CD14-positive monocyte (primary cell): ENCODE measurements at regions not wholly inside any gene's neighbourhood (a gene's known extent, or its start where the extent isn't known, plus 50 kb on each side); places are given as distances from the start of the nearest gene placed in this dataset.

Experiments used
- DNase-seq, 3 donors: peaks; one replicate each; pipeline ENCODE4 v3.0.0-alpha.2; 2011 to 2022
- H2AFZ ChIP-seq: 2 replicates; pipeline ENCODE4 v1.6.0; 2012; ENCODE audit warnings: mild to moderate bottlenecking, low read depth, low read length, inconsistent platforms; ENCODE audit not compliant: insufficient read depth, poor library complexity, severe bottlenecking
- H3K27ac ChIP-seq, 2 donors: 1 replicate in 1 of 2; 2 replicates in 1 of 2; pipeline ENCODE4 v1.5.1; 2012 to 2013; ENCODE audit warnings: low read length in 2 of 2, control low read depth in 1 of 2, inconsistent platforms in 1 of 2, low read depth in 1 of 2, mild to moderate bottlenecking in 1 of 2
- H3K27me3 ChIP-seq, 2 donors: one replicate each; pipeline versions ENCODE4 v1.6.0 to v1.6.1; 2011 to 2013; ENCODE audit warnings: low read length in 2 of 2; ENCODE audit not compliant: control insufficient read depth in 2 of 2, insufficient read depth in 2 of 2
- H3K36me3 ChIP-seq, 2 donors: replicated peaks in 1 of 2; 1 replicate in 1 of 2; 2 replicates in 1 of 2; pipeline versions ENCODE4 v1.5.1 to v1.6.1; 2012 to 2013; ENCODE audit warnings: low read length in 2 of 2, control low read depth in 1 of 2, inconsistent platforms in 1 of 2, mild to moderate bottlenecking in 1 of 2; ENCODE audit not compliant: insufficient read depth in 2 of 2, control insufficient read depth in 1 of 2
- H3K4me1 ChIP-seq, 2 donors: 1 replicate in 1 of 2; 2 replicates in 1 of 2; pipeline versions ENCODE4 v1.5.1 to v1.6.1; 2012 to 2013; ENCODE audit warnings: low read length in 2 of 2, control low read depth in 1 of 2, inconsistent platforms in 1 of 2, mild to moderate bottlenecking in 1 of 2, moderate library complexity in 1 of 2; ENCODE audit not compliant: insufficient read depth in 2 of 2, control insufficient read depth in 1 of 2
- H3K4me2 ChIP-seq: replicated peaks from 2 replicates; pipeline ENCODE3; 2012; ENCODE audit warnings: low read length, moderate library complexity, mild to moderate bottlenecking; ENCODE audit not compliant: poor library complexity, severe bottlenecking; ENCODE audit errors: extremely low read depth
- H3K4me3 ChIP-seq, 3 experiments: fragments of 200-600 bp in 1 of 3; sonication (generic) in 1 of 3; replicated peaks in 1 of 3; 1 replicate in 2 of 3; 2 replicates in 1 of 3; pipeline ENCODE4 v1.5.1; 2011 to 2013; ENCODE audit warnings: low read length in 3 of 3, mild to moderate bottlenecking in 3 of 3, control low read depth in 2 of 3, low read depth in 2 of 3, inconsistent platforms in 1 of 3, moderate library complexity in 1 of 3
- H3K79me2 ChIP-seq: 2 replicates; pipeline ENCODE4 v1.6.0; 2012; ENCODE audit warnings: mild to moderate bottlenecking, control low read depth, inconsistent platforms, low read length, moderate library complexity; ENCODE audit not compliant: insufficient read depth
- H3K9ac ChIP-seq: 2 replicates; pipeline ENCODE4 v1.6.0; 2017; ENCODE audit warnings: low read length, mild to moderate bottlenecking; ENCODE audit not compliant: insufficient read depth, poor library complexity, severe bottlenecking
- H3K9me3 ChIP-seq, 2 donors: replicated peaks in 1 of 2; 1 replicate in 1 of 2; 2 replicates in 1 of 2; pipeline versions ENCODE4 v1.5.1 to v1.6.1; 2012 to 2013; ENCODE audit warnings: low read length in 2 of 2, control low read depth in 1 of 2; ENCODE audit not compliant: control insufficient read depth in 1 of 2, insufficient read depth in 1 of 2
- H4K20me1 ChIP-seq: 2 replicates; pipeline ENCODE4 v1.6.0; 2012; ENCODE audit warnings: mild to moderate bottlenecking, low read length, control low read depth, moderate library complexity; ENCODE audit not compliant: insufficient read depth
- H3K27ac Mint-ChIP-seq, 7 donors: one replicate each; pipeline ENCODE4 v1.8.0; 2020; ENCODE audit warnings: mild to moderate bottlenecking in 7 of 7, mixed read lengths in 7 of 7, moderate library complexity in 6 of 7, inconsistent platforms in 2 of 7
- H3K27me3 Mint-ChIP-seq, 3 donors: one replicate each; pipeline ENCODE4 v1.8.0; 2021 to 2022; ENCODE audit warnings: low read depth in 3 of 3, mild to moderate bottlenecking in 3 of 3, mixed read lengths in 3 of 3, moderate library complexity in 3 of 3, inconsistent platforms in 1 of 3
- H3K36me3 Mint-ChIP-seq, 2 donors: one replicate each; pipeline ENCODE4 v1.8.0; 2020; ENCODE audit warnings: mixed read lengths in 2 of 2, inconsistent platforms in 1 of 2, mild to moderate bottlenecking in 1 of 2
- H3K4me1 Mint-ChIP-seq: one replicate; pipeline ENCODE4 v1.8.0; 2020; ENCODE audit warnings: mild to moderate bottlenecking, mixed read lengths
- H3K4me3 Mint-ChIP-seq, 2 donors: one replicate each; pipeline ENCODE4 v1.8.0; 2020; ENCODE audit warnings: mild to moderate bottlenecking in 2 of 2, mixed read lengths in 2 of 2, moderate library complexity in 1 of 2
- H3K9me3 Mint-ChIP-seq, 7 donors: one replicate each; pipeline ENCODE4 v1.8.0; 2020 to 2022; ENCODE audit warnings: mixed read lengths in 7 of 7, mild to moderate bottlenecking in 6 of 7, moderate library complexity in 6 of 7, inconsistent platforms in 2 of 7
- CTCF ChIP-seq: fragments of 200-600 bp; IDR thresholded peaks from one replicate; pipeline ENCODE4 v1.8.0; 2022; ENCODE audit warnings: antibody characterized with exemption, mild to moderate bottlenecking
- WGBS: methylation state at CpG from one replicate; pipeline ENCODE4 v1.1.5; 2013; ENCODE audit warnings: missing lambda C conversion rate; ENCODE audit not compliant: insufficient coverage; 5-methylcytosine and 5-hydroxymethylcytosine counted together
- intact Hi-C, 2 donors: fragments of 100-400 bp; cut with micrococcal nuclease; formaldehyde crosslinking; loops; one replicate each; pipeline versions ENCODE4 v1.15.0 to v1.15.1; 2023

- intact Hi-C loops: no loop called here
- H3K9me3 ChIP-seq: peaks cover 13 to 22% of the 10 kb centered on the region in 2 donors
- peaks cover 2 to 19% (median 8%) of the 10 kb centered on the region in 7 donors for H3K9me3 Mint-ChIP-seq
- H3K9ac ChIP-seq: no peak overlapping the region
- 83% methylated on average over 1 of the region's 4 CpGs for WGBS
- H2AFZ ChIP-seq: no peak overlapping the region
- no peak overlapping the region for H3K4me3 Mint-ChIP-seq
- TF ChIP-seq CTCF: no peak
- H3K27ac ChIP-seq: no peak overlapping the region
- no peaks in the 10 kb centered on the region for H4K20me1 ChIP-seq
- H3K27ac Mint-ChIP-seq: no peak overlapping the region
- H3K36me3 ChIP-seq: no peaks in the 10 kb centered on the region
- H3K27me3 ChIP-seq: no peaks in the 10 kb centered on the region
- H3K79me2 ChIP-seq: no peaks in the 10 kb centered on the region
- no peak overlapping the region for H3K4me3 ChIP-seq
- DNase-seq: no peak
- H3K27me3 Mint-ChIP-seq: no peaks in the 10 kb centered on the region
- H3K4me1 ChIP-seq: no peaks in the 10 kb centered on the region
- no peak overlapping the region for H3K4me2 ChIP-seq
- no peaks in the 10 kb centered on the region for H3K36me3 Mint-ChIP-seq
- no peaks in the 10 kb centered on the region for H3K4me1 Mint-ChIP-seq
Measured at GRCh38 chr3:1036207-1036826, 56.5 kb upstream of the CNTN6 start.

- H2AFZ ChIP-seq: no peak overlapping the region
- peaks cover 2 to 17% (median 7%) of the 10 kb centered on the region in 7 donors for H3K9me3 Mint-ChIP-seq
- no peaks in the 10 kb centered on the region for H4K20me1 ChIP-seq
- no peaks in the 10 kb centered on the region for H3K79me2 ChIP-seq
- no peaks in the 10 kb centered on the region for H3K36me3 ChIP-seq
- no peak overlapping the region for H3K4me3 ChIP-seq
- TF ChIP-seq CTCF: no peak
- no peak overlapping the region for H3K4me3 Mint-ChIP-seq
- H3K36me3 Mint-ChIP-seq: no peaks in the 10 kb centered on the region
- H3K4me1 ChIP-seq: no peaks in the 10 kb centered on the region
- H3K27ac Mint-ChIP-seq: no peak overlapping the region
- peaks cover 13 to 22% of the 10 kb centered on the region in 2 donors for H3K9me3 ChIP-seq
- intact Hi-C loops: no loop called here
- no peak for DNase-seq
- WGBS: no CpG with 5 or more reads among the region's 5 CpGs
- no peaks in the 10 kb centered on the region for H3K27me3 ChIP-seq
- no peaks in the 10 kb centered on the region for H3K27me3 Mint-ChIP-seq
- no peak overlapping the region for H3K9ac ChIP-seq
- no peak overlapping the region for H3K4me2 ChIP-seq
- no peaks in the 10 kb centered on the region for H3K4me1 Mint-ChIP-seq
- H3K27ac ChIP-seq: no peak overlapping the region
Measured at GRCh38 chr3:1037631-1038030, 55.2 kb upstream of the CNTN6 start.
